Activated CD8-positive, alpha-beta T cell treated with anti-CD3 and anti-CD28 coated beads for 36 hours (primary cell): ENCODE measurements at regions not wholly inside any gene's neighbourhood (a gene's known extent, or its start where the extent isn't known, plus 50 kb on each side); places are given as distances from the start of the nearest gene placed in this dataset.

Experiments
- ATAC-seq: fragments of 200-7000 bp; cut with Tn5 transposase; one replicate; pipeline ENCODE4 v1.10.0; 2021; ENCODE audit warnings: mild to moderate bottlenecking, moderate library complexity
- CTCF ChIA-PET: fragments of 350-600 bp; sonication (Branson Sonifier 250); formaldehyde crosslinking; loops from one replicate; lab custom pipeline; 2021; ENCODE audit warnings: antibody characterized with exemption; lab: Charles Lee
- POLR2A ChIA-PET: fragments of 350-600 bp; sonication (Branson Sonifier 250); formaldehyde crosslinking; loops from one replicate; lab custom pipeline; 2021; ENCODE audit warnings: antibody characterized with exemption; lab: Charles Lee
- DNase-seq: peaks from one replicate; pipeline ENCODE4 v3.0.0-alpha.2; 2020
- H3K27ac Mint-ChIP-seq: one replicate; pipeline ENCODE4 v1.8.0; 2021; ENCODE audit warnings: mild to moderate bottlenecking, mixed read lengths
- H3K27me3 Mint-ChIP-seq: one replicate; pipeline ENCODE4 v1.8.0; 2021; ENCODE audit warnings: mixed read lengths
- H3K36me3 Mint-ChIP-seq: one replicate; pipeline ENCODE4 v1.8.0; 2021; ENCODE audit warnings: low read depth, mixed read lengths
- H3K4me1 Mint-ChIP-seq: one replicate; pipeline ENCODE4 v1.8.0; 2021; ENCODE audit warnings: low read depth, mixed read lengths
- H3K4me3 Mint-ChIP-seq: one replicate; pipeline ENCODE4 v1.8.0; 2021; ENCODE audit warnings: mild to moderate bottlenecking, moderate library complexity, mixed read lengths
- H3K9me3 Mint-ChIP-seq: one replicate; pipeline ENCODE4 v1.8.0; 2021; ENCODE audit warnings: mixed read lengths
- intact Hi-C: fragments of 100-400 bp; cut with micrococcal nuclease; formaldehyde crosslinking; loops from one replicate; pipeline ENCODE4 v1.10.0; 2022
- TF ChIP-seq, protein P1 (sequence below): fragments of 200-600 bp; IDR thresholded peaks from one replicate; pipeline ENCODE4 v1.8.0; 2022; ENCODE audit warnings: antibody characterized with exemption, mild to moderate bottlenecking

DNA sequence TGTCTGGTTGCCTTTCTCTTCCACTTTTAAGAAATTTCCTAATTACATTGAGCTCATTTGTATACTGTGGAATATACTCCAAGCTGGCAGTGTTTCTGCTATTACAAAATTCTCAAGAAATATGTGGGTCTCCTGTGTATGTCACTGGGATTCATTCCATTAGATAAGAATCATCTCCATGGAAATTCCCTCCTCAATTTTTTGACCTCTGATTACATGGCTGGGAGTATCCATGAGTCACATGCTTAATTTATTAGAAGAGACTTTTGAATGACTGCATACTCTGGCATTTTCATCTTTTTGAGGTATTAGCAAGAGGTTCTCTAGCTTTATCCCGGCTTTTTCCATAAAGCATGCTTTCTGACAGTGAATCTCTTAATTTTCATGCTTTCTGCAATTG, 665.5 kb upstream of the CNTNAP5 start:
- ATAC-seq (no peak), DNase-seq (no peak)
- Mint-ChIP-seq H3K4me1 (no peaks in the 10 kb centered on the region), H3K36me3 (no peaks in the 10 kb centered on the region), H3K9me3 (peaks cover 13% of the 10 kb centered on the region), H3K27me3 (no peaks in the 10 kb centered on the region), H3K4me3 (no peak overlapping the region), H3K27ac (no peak overlapping the region)
- intact Hi-C loops = no loop called here
- ChIA-PET POLR2A (no interaction called here), CTCF (no interaction called here)
- TF ChIP-seq, protein P1, sequence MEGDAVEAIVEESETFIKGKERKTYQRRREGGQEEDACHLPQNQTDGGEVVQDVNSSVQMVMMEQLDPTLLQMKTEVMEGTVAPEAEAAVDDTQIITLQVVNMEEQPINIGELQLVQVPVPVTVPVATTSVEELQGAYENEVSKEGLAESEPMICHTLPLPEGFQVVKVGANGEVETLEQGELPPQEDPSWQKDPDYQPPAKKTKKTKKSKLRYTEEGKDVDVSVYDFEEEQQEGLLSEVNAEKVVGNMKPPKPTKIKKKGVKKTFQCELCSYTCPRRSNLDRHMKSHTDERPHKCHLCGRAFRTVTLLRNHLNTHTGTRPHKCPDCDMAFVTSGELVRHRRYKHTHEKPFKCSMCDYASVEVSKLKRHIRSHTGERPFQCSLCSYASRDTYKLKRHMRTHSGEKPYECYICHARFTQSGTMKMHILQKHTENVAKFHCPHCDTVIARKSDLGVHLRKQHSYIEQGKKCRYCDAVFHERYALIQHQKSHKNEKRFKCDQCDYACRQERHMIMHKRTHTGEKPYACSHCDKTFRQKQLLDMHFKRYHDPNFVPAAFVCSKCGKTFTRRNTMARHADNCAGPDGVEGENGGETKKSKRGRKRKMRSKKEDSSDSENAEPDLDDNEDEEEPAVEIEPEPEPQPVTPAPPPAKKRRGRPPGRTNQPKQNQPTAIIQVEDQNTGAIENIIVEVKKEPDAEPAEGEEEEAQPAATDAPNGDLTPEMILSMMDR = no peak

DNA sequence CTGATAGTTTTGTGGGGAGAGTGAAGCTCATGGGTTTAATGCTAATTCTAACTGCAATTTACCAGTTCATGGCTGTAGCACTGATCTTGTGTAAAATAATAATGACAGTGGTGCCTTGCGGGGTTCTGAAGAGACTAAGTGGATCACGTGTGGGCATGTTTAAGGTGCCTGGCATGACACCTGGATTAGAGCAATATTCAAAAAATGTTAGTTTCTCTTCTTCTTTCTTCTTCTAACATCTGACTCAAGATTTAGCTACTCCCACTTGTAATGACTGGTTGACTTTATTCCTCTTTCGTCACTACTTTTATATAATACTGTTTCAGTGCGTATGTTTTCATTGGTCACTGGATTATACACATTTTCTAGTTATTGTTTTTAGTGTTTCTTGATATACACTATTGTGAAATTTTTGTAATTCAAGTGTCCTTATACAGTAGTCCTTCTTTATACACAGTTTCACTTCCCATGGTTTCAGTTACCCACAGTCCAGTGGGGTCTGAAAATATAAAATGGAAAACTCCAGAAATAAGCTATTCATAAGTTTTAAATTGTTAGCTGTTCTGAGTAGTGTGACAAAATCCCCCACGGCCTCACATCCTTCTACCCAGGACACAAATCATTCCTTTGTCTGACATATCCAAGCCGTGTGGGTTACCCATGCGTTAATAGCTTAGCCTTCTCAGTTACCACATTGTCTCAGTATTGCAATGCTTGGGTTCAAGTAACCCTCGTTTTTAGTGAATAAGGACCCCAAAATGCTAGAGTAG, 662.2 kb upstream of the CNTNAP5 start:
- Mint-ChIP-seq H3K9me3 (peaks cover 9% of the 10 kb centered on the region), H3K36me3 (no peaks in the 10 kb centered on the region), H3K27me3 (no peaks in the 10 kb centered on the region), H3K4me1 (no peaks in the 10 kb centered on the region), H3K4me3 (no peak overlapping the region), H3K27ac (no peak overlapping the region)
- POLR2A ChIA-PET = no interaction called here
- DNase-seq = no peak
- CTCF ChIA-PET = no interaction called here
- TF ChIP-seq, protein P1 = no peak
- intact Hi-C loops = no loop called here
- ATAC-seq = no peak

DNA sequence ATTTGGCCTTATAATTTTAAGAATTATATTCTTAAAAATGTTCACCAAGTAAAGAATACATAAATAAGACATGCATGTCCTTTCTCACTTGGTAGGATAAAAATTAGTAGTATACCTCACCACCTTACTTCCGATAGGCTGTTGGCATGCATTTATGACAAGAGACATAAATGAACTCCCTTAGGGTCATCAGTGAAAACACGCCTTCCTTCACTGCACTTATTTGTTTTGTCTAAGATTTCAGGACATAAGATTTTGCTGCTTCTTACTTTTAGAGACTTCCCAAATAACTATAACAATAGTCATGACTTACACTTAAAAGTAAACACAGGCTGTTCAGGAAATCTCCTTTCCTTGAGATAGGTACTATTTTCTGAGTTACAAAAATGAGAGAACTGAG, 661.3 kb upstream of the CNTNAP5 start:
- H3K27me3 Mint-ChIP-seq = no peaks in the 10 kb centered on the region
- POLR2A ChIA-PET = no interaction called here
- TF ChIP-seq, protein P1 = no peak
- no peak overlapping the region for H3K4me3 Mint-ChIP-seq
- no peak for ATAC-seq
- no peak overlapping the region for H3K27ac Mint-ChIP-seq
- H3K9me3 Mint-ChIP-seq = peaks cover 8% of the 10 kb centered on the region
- H3K36me3 Mint-ChIP-seq = no peaks in the 10 kb centered on the region
- intact Hi-C loops = no loop called here
- no peak for DNase-seq
- CTCF ChIA-PET = no interaction called here
- no peaks in the 10 kb centered on the region for H3K4me1 Mint-ChIP-seq

DNA sequence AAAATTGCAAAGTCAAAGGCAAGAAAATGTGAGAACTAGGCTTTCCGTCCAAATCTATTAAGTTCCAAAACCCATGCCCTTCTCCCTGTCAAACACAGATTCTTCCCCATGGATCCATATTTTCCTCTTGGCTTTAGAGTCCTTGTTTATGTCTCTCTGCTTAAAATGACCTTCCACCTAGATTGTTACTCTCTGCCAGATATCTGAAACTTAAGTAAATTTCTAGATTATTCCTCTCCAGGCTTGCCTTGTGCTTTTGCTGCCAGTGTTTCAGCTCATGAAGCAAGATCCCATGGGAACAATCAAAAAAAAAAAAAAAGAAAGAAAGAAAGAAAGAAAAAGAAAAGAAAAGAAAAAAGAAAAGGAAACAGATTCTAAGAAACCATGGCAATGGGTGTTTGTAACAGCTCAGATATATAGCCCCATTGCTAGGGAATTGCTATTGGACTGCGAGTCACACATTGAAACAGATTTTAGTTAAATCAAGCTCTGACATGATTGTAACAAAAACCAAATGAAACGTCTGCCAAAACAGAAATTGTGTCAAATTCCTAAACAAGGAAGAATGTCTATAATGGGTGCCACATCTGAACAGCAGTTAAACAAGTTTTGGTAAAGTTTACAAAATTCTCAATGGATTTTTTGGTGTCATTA, 660.7 kb upstream of the CNTNAP5 start:
- no peak overlapping the region for H3K27ac Mint-ChIP-seq
- intact Hi-C loops = no loop called here
- no peak for DNase-seq
- no peaks in the 10 kb centered on the region for H3K27me3 Mint-ChIP-seq
- H3K9me3 Mint-ChIP-seq = peaks cover 8% of the 10 kb centered on the region
- H3K4me3 Mint-ChIP-seq = no peak overlapping the region
- ChIA-PET CTCF (no interaction called here), POLR2A (no interaction called here)
- H3K4me1 Mint-ChIP-seq = no peaks in the 10 kb centered on the region
- TF ChIP-seq, protein P1 = no peak
- no peak for ATAC-seq
- H3K36me3 Mint-ChIP-seq = no peaks in the 10 kb centered on the region

DNA sequence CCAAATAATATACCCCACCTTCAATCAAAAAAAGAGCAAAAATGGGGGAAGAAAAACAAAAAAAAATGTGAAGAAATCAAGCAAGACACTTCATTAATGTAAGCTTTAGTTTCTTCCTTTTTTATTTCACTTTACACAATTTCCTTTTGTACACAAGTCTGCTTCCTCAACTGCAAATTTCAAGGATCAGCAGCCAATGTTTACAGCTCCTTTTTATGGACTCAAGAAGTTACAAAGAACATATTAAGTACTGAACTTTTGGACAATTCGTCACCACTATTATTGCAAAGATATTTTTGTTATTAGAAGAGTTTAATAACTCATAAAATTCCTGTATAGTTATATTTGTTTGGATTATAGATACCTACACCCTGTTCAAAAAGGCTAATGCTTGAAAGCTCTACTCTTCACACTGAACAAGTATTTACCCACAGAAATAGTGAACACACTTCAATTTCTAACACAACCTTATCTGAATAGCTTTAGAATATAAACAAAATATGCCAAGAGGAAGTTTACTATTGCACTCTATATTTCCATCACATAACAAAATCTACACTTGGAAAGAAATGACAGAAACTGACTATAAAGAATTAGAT, 658.7 kb upstream of the CNTNAP5 start:
- Mint-ChIP-seq H3K4me1 (no peaks in the 10 kb centered on the region), H3K4me3 (no peak overlapping the region), H3K9me3 (peaks cover 7% of the 10 kb centered on the region), H3K36me3 (no peaks in the 10 kb centered on the region), H3K27ac (no peak overlapping the region), H3K27me3 (no peaks in the 10 kb centered on the region)
- POLR2A ChIA-PET = no interaction called here
- intact Hi-C loops = no loop called here
- no peak for DNase-seq
- TF ChIP-seq, protein P1 = no peak
- CTCF ChIA-PET = no interaction called here
- ATAC-seq = no peak
